Colonic mucosa (tissue), 4 donors: ENCODE measurements at regions not wholly inside any gene's neighbourhood (a gene's known extent, or its start where the extent isn't known, plus 50 kb on each side); places are given as distances from the start of the nearest gene placed in this dataset.

Experiments
- DNase-seq: peaks from one replicate; pipeline ENCODE4 v3.0.0-alpha.2; 2020
- H3K27ac ChIP-seq: fragments of 200-600 bp; one replicate; pipeline ENCODE4 v1.8.0; 2021
- H3K27me3 ChIP-seq: fragments of 200-600 bp; one replicate; pipeline ENCODE4 v1.8.0; 2021
- H3K36me3 ChIP-seq: fragments of 200-600 bp; one replicate; pipeline ENCODE4 v1.8.0; 2021
- H3K4me1 ChIP-seq: fragments of 200-600 bp; one replicate; pipeline ENCODE4 v1.8.0; 2021; ENCODE audit warnings: mild to moderate bottlenecking
- H3K4me3 ChIP-seq: fragments of 200-600 bp; one replicate; pipeline ENCODE4 v1.8.0; 2021
- H3K9ac ChIP-seq, 2 donors: one replicate each; pipeline ENCODE4 v1.7.0; 2013; ENCODE audit warnings: control low read depth in 2 of 2, low read depth in 2 of 2, low read length in 2 of 2
- H3K9me3 ChIP-seq: fragments of 200-600 bp; one replicate; pipeline ENCODE4 v1.8.0; 2021
- intact Hi-C: fragments of 100-400 bp; cut with DNase I; formaldehyde crosslinking; loops from one replicate; pipeline ENCODE4 v1.14.1; 2022
- TF ChIP-seq, protein P1 (sequence below): fragments of 200-600 bp; IDR thresholded peaks from one replicate; pipeline ENCODE4 v1.8.0; 2022; ENCODE audit warnings: antibody characterized with exemption, mild to moderate bottlenecking
- donor health status: healthy.
- donor health status: DM: no; HTN: no; CAD: no.
- donor health status: DM: no; HTN: no; CAD: no.

GRCh38 chr3:178120367-178120766 lies 415.9 kb upstream of the KCNMB2 start:
- TF ChIP-seq, protein P1, sequence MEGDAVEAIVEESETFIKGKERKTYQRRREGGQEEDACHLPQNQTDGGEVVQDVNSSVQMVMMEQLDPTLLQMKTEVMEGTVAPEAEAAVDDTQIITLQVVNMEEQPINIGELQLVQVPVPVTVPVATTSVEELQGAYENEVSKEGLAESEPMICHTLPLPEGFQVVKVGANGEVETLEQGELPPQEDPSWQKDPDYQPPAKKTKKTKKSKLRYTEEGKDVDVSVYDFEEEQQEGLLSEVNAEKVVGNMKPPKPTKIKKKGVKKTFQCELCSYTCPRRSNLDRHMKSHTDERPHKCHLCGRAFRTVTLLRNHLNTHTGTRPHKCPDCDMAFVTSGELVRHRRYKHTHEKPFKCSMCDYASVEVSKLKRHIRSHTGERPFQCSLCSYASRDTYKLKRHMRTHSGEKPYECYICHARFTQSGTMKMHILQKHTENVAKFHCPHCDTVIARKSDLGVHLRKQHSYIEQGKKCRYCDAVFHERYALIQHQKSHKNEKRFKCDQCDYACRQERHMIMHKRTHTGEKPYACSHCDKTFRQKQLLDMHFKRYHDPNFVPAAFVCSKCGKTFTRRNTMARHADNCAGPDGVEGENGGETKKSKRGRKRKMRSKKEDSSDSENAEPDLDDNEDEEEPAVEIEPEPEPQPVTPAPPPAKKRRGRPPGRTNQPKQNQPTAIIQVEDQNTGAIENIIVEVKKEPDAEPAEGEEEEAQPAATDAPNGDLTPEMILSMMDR, result no peak
- Histone ChIP-seq H3K4me3 (no peak overlapping the region), H3K36me3 (no peaks in the 10 kb centered on the region), H3K27me3 (no peaks in the 10 kb centered on the region), H3K27ac (no peak overlapping the region), H3K4me1 (no peaks in the 10 kb centered on the region), H3K9me3 (no peaks in the 10 kb centered on the region), H3K9ac (no peak overlapping the region)
- intact Hi-C loops, result no loop called here
- no peak for DNase-seq

- Histone ChIP-seq H3K4me1 (no peaks in the 10 kb centered on the region), H3K36me3 (no peaks in the 10 kb centered on the region), H3K4me3 (no peak overlapping the region), H3K27ac (no peak overlapping the region), H3K27me3 (no peaks in the 10 kb centered on the region), H3K9ac (no peak overlapping the region), H3K9me3 (no peaks in the 10 kb centered on the region)
- DNase-seq, result no peak
- intact Hi-C loops, result no loop called here
- TF ChIP-seq, protein P1, result no peak
Observed at GRCh38 chr3:178126686-178127085, 409.6 kb upstream of the KCNMB2 start.

DNA sequence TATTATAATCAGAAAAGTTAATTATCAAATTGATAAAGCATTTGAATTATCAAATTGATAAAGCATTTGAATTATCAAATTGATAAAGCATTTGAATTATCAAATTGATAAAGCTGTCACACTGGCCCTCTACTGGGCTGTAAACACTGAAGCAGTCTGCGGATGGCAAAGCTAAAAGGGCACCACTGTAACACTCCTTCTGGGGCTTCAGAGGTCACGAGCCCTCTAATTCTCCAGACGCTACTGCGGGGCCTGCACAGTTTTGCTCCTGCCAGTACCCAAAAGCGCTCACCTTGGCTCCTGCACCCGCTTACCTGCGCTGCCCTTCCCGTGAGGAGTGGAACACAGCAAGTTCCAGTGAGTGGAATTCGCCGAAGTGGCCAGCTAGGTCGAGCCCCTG lies 409.0 kb upstream of the KCNMB2 start:
- Histone ChIP-seq H3K4me1 (no peaks in the 10 kb centered on the region), H3K27ac (no peak overlapping the region), H3K4me3 (no peak overlapping the region), H3K36me3 (no peaks in the 10 kb centered on the region), H3K9ac (no peak overlapping the region), H3K9me3 (no peaks in the 10 kb centered on the region), H3K27me3 (no peaks in the 10 kb centered on the region)
- intact Hi-C loops, result no loop called here
- TF ChIP-seq, protein P1, result no peak
- no peak for DNase-seq

- H3K27ac ChIP-seq, result no peak overlapping the region
- H3K4me3 ChIP-seq, result no peak overlapping the region
- DNase-seq, result no peak
- no peaks in the 10 kb centered on the region for H3K9me3 ChIP-seq
- no peaks in the 10 kb centered on the region for H3K27me3 ChIP-seq
- H3K36me3 ChIP-seq, result no peaks in the 10 kb centered on the region
- TF ChIP-seq, protein P1, result no peak
- no peaks in the 10 kb centered on the region for H3K4me1 ChIP-seq
- intact Hi-C loops, result no loop called here
- H3K9ac ChIP-seq, result no peak overlapping the region
Observed at GRCh38 chr3:178129109-178129508, 407.1 kb upstream of the KCNMB2 start.

DNA sequence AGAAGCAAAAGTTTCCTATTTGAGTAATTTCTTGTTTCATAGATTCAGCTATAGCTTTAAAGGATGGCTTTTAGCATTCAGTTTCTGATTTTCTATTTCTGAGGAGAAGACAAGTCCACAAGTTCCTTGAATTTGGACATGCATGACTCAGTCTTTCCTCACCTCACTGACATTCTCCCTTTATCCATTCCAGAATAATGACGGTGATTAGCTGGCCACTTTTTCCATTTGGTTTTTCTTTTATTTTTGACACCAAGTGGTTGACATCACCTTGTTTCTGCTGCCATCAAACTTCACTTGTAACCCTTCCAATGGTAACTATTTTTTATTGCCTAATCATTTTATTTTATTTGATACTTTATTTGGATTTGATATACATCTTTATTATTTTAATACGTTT lies 404.4 kb upstream of the KCNMB2 start:
- Histone ChIP-seq H3K9ac (no peak overlapping the region), H3K4me1 (no peaks in the 10 kb centered on the region), H3K36me3 (no peaks in the 10 kb centered on the region), H3K9me3 (no peaks in the 10 kb centered on the region), H3K4me3 (no peak overlapping the region), H3K27me3 (no peaks in the 10 kb centered on the region), H3K27ac (no peak overlapping the region)
- TF ChIP-seq, protein P1, result no peak
- DNase-seq, result no peak
- intact Hi-C loops, result no loop called here

- intact Hi-C loops, result no loop called here
- no peak overlapping the region for H3K27ac ChIP-seq
Observed at GRCh38 chr3:178137206-178137605, 399.0 kb upstream of the KCNMB2 start.

More at GRCh38 chr3:178137206-178137605, 399.0 kb upstream of the KCNMB2 start:
- Histone ChIP-seq H3K9me3 (no peaks in the 10 kb centered on the region), H3K4me1 (no peaks in the 10 kb centered on the region), H3K9ac (no peak overlapping the region), H3K4me3 (no peak overlapping the region), H3K36me3 (no peaks in the 10 kb centered on the region), H3K27me3 (no peaks in the 10 kb centered on the region)
- TF ChIP-seq, protein P1, result no peak
- no peak for DNase-seq
